Fibroblast of skin of back (primary cell): ENCODE measurements at regions not wholly inside any gene's neighbourhood (a gene's known extent, or its start where the extent isn't known, plus 50 kb on each side); places are given as distances from the start of the nearest gene placed in this dataset.
"Not testable (repeated sequence)": the region's sequence is repeated elsewhere in the genome, so short reads cannot be mapped to it uniquely, and the experiment has no call there.

Experiments
- DNase-seq: peaks from one replicate; pipeline ENCODE4 v3.0.0-alpha.2; 2013

DNA sequence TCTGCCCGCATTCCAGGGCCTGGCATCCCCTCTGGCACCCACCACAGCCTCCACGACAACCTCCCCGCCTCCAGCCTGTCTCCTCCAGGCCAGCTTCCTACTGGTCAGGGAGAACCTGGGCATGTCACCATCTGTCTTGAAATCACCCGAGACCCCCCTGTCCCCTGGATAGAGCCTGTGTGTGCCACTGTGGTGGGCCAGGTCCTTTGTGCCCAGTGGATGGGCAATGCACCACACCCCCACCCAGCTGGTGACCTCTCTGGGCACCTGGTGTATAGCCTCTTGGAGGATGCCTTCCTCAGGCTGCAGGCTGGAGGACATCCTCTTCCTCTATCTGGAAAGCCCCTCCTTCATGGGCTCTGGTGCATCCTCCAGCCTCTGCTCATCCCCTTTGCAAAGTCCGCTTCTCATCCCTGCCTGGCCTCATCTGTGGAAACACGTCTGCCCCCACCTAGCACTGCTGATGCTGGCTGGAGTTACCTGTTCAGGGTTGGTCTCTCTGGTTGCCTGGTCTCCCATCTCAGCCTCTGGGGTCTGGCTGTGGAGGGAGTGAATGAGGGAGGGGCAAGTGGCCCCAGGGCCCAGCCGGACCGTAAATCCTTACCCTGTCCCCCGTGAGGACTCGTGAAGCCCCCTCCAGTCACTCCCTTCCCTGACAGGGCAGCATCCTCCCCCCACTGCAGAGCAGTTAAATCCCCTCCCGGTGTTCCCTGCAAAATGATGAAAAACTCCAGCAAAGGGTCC is 589.6 kb downstream of the TBC1D22A start:
- no peak for DNase-seq

DNA sequence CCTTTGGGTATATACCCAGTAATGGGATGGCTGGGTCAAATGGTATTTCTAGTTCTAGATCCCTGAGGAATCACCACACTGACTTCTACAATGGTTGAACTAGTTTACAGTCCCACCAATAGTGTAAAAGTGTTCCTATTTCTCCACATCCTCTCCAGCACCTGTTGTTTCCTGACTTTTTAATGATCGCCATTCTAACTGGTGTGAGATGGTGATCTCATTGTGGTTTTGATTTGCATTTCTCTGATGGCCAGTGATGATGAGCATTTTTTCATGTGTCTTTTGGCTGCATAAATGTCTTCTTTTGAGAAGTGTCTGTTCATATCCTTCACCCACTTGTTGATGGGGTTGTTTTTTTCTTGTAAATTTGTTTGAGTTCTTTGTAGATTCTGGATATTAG is 583.8 kb downstream of the TBC1D22A start:
- DNase-seq, result not testable (repeated sequence)

DNA sequence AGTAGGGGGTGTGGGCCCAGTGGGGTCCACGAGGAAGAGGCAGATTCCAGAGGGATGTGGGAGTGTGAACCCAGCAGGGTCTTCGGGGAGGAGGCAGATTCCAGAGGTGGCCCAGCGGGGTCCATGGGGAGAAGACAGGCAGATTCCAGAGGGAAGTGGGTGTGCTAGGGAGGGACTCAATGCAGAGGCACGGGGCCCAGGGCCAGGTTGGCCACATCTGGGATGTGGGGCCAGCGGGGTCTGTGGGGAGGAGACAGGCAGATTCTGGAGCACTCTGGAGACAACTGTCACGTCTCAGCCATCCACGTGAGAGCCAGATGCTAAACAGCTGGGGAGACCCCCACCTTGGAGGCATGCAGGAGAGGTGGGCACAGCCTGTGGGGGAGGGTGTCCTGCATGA is 582.6 kb downstream of the TBC1D22A start:
- DNase-seq, result no peak

DNA sequence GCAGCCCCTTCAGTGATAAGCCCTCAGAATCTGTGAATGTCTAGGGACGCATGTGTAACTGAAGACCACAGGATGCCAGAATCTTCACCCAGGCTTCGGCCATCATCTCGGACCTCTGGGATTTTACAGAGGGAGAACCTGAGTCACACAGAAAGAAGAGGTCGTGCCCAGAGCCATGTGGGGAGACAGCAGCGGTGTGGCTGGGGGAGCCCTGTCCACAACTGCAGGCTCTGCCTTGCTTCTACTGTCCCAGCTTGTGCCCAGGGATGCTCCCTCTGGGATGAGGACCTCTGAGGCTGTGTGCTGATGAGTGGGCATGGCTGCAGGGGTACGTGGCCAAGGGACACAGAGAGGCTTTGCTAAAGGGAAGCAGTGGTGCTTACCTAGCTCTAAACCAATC is 582.0 kb downstream of the TBC1D22A start:
- no peak for DNase-seq

DNA sequence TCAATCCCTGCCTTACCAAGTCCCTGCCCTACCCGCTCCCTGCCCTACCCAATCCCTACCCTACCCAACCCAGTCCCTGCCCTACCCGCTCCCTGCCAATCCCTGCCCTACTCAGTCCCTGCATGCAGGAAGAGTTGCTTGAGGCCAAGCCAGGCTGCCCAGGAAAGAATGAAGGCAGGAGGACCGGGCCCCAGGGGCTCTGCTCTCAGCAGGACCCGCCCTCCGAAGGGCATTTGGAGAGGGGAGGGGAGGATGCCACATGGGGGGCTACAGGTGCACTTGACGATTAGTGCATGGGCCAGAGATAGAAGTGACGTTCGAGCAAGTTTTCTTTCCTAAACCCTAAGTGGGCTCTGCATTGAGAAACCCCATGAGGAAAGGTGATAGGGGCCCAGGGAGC is 581.2 kb downstream of the TBC1D22A start:
- no peak for DNase-seq

DNA sequence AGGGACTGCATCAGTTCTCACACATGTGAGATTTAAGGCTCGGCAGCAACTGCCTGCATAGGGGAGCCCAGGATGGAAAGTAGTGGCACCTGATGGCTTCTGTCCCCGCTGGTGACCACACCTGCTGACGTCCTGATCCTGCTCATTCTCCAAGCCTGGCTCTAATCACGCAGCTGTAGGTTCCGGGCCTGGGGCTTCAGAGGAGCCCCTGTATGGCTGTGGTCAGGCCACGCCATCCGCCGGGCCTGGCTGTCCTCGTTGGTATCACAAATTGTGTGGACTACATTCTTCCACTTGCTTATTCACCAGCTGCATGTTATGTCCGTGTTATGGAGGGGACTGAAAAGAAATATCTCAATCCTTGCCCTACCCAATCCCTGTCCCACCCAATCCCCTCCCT is 580.0 kb downstream of the TBC1D22A start:
- DNase-seq, result no peak

DNA sequence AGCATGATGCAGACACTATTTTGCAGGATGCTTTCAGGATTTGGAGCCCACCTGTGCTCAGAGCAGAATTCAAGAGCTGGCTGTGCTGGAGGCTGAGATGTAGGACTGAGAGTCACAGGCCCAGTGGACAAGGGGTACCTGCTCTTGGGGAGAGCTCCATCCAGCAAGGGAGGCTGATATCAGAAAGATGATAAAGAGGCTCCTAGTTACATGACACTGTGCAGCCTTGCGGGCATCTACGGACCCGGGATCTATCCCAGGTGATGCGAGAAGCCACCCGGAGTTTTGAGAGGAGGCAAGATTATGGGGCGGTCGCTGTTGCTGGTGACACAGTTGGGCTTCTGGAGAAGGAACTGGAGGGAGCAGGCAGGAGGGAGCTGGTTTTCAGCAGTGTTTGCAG is 579.0 kb downstream of the TBC1D22A start:
- DNase-seq, result no peak

DNA sequence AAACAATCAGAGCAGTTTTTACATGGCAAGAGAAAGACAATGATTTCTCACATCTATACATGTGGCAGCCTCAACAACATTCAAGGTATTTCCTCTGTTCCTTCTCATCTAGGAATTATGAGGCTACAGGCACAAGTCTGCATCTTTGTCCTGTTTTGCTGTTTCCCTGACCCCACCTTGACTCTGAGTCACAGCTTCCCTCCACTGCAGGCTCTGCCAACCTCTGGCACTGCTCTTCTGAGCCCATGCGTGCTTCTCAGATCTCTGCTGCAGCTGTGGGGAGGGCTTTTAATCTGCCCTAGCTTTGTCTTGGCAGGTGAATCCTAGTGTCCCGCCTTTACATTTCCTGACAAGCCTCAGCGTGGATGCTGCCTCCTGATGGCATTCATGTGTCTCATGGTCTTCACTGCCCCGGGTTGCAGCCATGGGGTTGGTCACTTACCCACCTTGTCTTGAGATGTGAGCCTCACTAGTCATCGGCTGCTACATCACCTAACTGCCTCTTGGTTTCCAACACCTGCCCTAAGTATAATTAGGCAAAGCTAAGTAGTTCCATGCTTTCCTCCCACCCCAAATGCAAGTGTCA is 578.5 kb downstream of the TBC1D22A start:
- DNase-seq, result no peak

DNA sequence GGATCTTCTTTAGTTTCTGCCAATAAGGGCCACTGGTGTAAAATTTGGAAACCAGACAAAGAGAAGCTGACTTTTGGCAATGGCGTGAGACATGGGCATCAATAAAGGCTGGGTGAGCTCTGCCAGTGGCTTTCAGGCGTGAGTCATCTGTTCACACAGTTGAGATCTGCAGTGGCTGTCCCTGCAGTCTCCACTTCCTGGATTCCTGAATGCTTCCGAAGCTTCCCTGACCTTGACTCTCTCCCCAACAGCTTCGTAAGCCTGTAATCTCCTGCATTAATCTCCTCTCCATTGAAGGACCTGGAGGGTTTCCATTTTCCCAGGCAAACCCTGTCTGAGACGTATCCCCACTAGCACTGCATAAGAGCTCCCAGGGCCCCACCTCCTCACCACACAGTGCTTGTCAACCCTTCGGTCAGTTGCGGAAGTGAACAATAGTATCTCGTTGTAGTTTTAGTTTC is 574.7 kb downstream of the TBC1D22A start:
- DNase-seq, result peak; percentile 78

DNA sequence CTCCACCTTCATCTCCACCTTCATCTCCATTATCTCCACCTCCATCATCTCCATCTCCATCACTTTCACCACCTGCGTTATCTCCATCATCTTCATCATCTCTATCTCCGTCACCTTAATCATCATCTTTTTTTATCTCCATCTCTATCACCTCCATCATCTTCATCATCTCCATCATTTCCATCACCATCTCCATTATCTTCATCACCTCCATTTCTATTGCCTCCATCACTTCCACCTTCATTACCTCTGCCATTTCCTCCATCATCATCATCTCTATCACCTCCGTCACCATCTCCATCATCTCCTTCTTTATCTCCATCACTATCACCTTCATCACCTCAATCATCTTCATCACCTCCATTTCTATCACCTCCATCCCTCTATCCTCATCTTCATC is 573.5 kb downstream of the TBC1D22A start:
- DNase-seq, result no peak

DNA sequence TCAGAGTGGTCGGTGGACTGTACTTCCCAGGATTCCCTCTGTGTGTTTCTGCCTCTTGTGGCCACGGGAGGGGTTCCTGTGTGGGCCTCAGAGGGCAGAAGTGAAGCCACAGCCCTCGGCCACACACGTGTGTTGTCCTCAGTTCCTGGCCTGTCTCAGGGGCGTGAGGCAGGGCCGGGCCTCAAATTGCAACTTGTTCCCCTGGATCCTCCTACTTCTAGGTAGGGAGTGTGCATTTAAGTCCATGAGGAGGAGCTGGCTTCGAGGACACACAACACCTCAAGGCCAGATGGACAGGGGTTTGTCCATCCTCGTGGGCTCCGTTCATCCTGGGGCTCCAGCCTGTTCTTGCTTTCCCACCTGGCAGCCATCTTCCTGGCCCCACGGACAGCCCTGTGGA is 573.0 kb downstream of the TBC1D22A start:
- no peak for DNase-seq

DNA sequence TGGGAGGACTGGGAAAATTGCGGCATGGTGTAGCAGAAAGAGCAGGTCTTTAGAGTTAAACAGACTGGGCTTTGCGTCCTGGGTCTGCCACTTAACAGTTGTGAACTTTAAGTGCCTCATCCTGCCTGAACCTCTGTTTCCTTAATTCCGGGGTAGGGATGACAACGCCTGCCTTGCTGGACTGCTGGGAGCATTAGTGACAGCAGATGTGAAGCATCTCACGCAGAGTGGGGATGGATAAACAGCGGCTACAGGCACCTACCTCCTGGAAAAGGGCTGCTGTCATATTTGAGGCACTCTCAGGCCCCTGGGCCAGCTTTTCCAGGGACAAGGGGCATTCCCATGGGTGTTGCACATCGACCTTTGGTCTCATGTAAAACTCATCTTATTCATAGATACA is 572.2 kb downstream of the TBC1D22A start:
- DNase-seq, result no peak

DNA sequence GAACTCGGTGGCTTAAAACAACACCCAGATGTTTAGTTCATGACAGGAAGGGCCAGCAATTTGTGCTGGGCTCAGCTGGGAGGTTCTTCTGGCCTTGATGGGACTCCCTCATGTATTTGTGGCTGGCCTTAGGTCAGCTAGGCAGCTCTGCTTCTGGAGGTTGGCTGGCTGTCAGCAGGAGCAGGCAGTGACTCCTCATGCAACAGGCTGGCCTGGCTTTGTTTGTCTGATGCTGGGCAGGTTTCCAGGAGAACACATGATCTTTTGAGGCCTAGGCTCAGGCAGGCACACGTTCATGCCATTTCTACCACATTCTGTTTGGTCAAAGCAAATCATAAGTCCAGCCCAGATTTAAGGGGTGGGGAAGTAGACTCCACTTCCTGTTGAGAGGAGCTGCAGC is 571.2 kb downstream of the TBC1D22A start:
- DNase-seq, result peak; percentile 40

DNA sequence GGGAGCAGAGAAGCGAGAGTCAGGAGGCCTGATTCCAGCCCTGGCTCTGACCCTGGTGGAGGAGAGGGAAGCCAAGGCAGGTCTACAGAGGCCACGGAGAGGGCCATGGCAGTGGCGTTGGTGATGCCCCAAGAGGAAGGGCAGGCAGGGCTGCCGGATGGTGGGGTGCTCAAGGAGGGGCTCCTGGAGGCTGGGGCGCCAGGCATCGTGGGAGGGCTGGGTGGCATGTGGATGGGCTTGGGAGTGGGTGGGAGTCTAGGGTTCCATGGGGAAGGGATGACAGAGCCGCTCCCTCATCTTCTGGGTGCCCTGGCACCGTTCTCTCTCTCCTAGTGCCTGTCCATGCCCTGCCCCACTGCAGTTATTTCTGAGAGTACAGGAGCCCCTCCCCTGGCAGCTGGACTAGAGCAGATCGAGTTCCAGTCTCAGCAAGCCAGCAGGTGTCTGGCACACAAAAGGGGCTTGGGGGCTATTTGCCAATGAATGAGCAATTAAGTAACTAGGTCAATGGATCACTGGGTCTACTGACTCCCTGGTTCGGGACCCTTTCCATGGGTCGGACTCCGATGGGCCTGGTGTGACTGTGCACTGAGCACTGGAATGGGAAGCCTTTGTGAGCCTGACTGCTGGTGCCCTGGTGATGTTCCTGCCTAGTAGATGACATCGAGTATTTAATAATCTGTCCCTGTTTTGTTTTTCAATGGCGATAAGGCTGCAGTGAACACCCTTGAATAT is 570.0 kb downstream of the TBC1D22A start:
- no peak for DNase-seq

DNA sequence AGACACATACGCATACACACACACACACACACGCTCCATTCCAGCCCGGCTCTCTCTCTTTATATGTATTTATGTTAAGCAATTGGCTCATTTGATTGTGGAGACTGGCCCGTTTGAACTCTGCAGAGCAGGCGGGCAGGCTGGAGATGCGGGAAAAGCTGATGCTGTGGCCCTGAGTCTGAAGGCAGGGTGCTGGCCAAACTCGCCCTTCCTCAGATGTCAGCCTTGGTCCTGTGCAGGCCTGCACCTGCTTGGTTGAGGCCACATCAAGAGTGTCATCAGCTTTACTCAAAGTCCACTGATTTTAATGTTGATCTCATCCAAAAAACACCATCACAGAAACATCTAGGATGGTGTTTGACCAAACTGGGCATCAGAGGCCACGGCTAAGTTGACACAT is 569.3 kb downstream of the TBC1D22A start:
- no peak for DNase-seq

DNA sequence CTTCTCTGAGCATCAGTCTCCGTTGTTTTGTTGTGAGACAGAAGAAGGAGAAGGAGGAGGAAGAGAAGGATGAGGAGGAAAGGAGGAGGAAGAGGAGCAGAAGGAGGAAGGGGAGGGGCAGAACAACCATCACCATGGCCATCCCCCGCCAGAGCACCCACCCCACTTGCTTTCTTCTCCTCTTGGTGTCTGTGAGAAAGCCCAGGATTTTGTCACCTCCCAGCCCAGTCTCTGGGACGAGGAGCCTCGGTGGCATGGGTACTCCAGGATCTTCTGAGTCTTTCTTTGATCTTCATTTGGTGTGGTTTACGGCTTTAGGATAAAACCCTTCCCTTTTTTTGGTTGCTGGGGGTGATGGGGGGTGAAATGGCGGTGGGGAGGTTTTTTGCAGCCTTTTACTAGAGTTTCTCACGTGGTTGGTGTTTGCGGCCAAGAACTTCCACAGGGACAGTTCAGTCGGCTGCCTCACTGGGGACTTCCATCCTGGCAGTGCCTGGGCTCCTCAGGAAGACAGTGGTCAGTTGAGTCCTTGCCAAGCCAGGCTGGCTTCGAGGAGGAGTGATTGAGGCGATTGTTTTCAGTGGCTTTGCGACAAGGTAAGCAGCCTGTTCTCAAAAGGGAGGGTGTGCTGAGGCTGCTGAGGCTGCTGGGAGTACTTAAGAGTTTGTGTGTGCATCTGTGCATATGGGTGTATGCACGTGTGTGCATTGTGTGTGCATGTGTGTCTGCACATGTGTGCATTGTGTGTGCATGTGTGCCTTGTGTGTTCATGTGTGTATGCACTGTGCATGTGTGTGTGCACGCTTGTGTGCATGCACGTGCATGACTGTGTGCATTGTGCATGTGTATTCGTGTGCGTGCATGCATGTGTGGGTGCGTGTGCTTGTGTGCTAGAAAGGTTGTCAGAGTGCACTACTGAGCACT is 567.5 kb downstream of the TBC1D22A start:
- DNase-seq, result no peak

DNA sequence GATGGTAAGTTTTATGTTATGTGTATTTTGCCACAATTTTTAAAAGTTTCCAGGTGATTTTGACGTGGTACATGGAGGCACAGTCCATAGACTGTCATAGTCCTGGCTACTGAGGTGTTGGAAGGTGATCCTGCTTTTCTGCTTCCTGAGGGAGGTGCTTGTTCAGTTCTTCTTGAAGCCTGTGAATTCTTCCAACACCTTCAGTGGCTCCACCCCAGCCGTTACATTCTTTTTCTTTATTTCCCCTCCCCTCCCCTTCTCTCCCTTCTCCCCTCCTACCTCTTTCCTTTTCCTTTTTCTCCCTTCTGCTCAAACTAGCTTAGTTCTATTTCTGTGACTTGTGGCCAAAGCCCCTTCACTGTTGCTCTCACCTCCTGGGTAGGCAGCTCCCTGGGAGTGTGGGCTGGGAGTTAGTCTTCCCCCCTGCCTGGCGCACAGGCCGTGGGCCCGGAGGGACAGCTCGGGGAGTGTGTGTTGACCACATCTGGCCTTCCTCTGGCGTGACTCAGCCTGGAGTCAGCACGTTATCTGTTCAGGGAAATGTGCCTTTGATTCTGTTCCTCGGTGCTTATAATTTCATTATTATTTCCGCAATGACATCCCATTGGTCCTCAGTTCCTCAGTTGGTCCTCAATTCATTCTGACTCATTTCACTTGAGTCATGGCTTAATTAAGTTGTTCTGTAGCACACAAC is 566.2 kb downstream of the TBC1D22A start:
- DNase-seq, result peak; percentile 96

DNA sequence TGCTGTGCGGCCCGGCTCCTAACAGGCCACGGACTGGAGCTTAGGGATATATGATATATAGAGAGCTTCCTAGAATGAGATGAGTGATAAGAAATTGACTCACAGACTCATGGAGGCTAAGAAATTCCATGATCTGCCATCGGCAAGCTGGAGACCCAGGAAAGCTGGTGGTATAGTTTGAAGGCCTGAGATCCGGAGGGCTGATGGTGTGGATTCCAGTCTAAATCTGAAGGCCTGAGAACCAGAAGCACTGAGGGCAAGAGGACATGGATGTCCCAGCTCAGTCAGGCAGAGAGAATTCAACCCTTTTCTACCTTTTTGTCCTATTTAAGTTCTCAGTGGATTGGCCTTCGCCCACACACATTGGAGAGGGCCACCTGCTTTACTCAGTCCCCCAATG is 564.8 kb downstream of the TBC1D22A start:
- DNase-seq, result no peak

DNA sequence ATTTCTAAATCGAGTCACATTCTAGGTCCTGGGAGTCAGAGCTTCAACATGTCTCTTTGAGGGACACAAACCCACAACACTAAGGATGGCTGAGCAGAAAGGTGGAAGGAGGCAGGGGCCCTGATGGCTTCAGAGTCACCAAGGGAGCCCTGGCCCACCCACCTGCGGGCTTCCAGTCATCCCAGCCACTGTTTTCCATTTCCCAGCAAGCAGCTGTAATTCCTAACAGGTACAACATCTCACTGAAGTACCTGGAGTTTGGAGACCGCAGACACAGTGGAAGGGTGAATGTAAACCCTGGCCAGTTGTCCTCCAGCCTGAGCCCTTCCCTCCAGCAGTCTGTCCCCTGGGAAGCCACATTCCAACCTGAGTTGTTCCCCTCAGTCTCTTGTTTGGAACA is 562.8 kb downstream of the TBC1D22A start:
- no peak for DNase-seq

DNA sequence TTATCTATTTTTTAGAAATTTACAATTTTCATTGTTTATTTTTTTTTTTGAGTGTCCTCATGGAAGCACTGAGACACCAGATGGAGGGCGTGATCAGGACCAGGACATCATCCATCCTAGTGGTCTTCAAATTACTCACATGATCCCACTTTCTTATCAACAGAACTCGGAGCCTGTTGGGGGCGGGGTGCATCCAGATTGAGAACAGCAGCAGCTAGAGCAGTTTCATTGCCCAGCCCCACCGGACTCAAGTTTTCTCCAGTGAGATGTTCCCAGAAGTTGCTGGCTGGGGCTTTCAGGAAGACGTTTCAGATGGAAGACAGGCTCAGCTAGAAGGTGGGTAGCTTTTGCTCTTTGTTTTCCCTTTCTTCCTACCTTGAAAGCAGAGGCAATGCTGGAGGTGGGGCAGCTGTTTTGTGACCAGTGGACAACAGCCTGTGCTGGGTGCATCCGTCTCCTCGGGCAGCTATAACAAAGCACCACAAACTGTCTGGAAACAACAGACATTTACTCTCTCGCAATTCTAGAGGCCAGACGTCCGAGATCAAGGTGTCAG is 562.1 kb downstream of the TBC1D22A start:
- DNase-seq, result no peak

DNA sequence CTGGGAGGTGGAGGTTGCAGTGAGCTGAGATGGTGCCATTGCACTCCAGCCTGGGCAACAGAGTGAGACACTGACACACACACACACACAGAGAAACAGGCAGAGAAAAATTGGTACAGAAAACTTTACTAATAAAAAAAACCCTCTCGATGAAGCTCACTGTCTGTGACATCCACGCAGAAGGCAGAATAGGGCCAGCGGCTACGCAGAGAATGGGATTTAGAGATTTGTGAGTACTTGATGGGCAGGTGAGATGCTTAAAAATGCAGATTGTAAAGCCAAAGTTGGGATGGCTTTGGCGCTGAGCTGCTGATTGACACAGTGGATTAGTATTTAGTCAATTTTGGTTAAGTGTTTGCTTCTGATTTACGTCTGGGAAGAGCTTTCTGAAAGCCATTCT is 561.1 kb downstream of the TBC1D22A start:
- DNase-seq, result no peak

DNA sequence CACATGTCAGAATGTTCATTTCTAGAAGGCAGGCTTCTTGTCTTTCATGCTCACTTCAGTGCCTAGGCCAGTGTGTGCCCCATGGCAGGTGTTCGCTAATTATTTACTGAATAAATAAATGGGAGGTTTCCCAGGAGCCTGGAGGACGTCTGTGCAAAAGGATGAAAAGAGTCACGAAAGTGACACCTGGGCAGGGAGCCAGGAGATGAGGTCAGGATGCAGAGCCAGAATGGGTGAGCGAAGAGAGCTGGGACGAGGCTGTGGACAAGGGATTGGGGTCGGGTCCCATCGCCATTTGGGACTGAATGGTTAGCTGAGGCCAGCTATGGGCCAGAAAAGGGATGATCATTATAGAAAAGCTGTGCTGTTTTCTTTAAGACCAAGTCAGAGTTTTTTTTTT is 560.4 kb downstream of the TBC1D22A start:
- no peak for DNase-seq
